ENCODE measurements at regions not wholly inside any gene's neighbourhood (a gene's known extent, or its start where the extent isn't known, plus 50 kb on each side); places are given as distances from the start of the nearest gene placed in this dataset.
A peak's percentile ranks its signal among the peaks of the same experiment; 100 is the strongest.

DNA sequence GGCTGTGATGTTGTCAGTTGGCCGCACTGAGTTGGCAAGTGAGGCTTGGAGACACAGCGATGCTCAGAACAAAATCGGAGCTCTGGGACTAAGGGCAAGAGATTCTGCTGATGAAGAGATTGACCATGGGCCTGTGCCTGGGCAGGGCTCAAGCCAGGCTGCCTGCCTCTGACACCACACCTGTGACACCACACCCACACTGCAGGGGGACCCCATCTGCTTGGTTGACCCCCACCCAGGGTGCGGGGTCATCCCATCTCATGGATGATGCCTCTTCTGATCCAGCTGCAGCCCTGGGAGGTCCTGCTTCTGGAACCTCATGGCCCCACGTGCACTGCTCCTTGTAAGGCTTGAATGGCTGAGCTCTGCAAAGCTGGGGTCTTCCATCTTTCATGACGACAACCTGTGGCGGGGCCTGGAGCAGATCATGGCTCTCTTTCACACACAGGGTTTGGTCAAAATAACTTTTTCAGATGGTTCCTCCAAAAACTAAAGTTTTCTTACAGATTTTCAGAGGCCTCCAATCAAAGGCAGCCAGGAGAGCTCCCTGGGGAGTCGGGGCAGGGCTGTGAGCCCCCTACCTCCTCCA lies 185.2 kb downstream of the GADD45G start:
- WGBS, 2 donors, result 95% methylated on average over 8 of the region's 8 CpGs
- Histone ChIP-seq H3K9ac (ENCODE audit: insufficient read depth in 1 of 2, low read length in 2 of 2) (no peak overlapping the region), H3K4me3 (no peak overlapping the region), H3K9me3 (ENCODE audit: control insufficient read depth in 4 of 4, insufficient read depth in 3 of 4, low read length in 3 of 4) (no peaks in the 10 kb centered on the region), H3K27ac (ENCODE audit: low read depth in 1 of 2, low read length in 1 of 2) (no peak overlapping the region), H3K36me3 (ENCODE audit: control insufficient read depth in 4 of 4, insufficient read depth in 4 of 4, low read length in 4 of 4) (no peaks in the 10 kb centered on the region), H3K4me1 (ENCODE audit: control insufficient read depth in 5 of 5, insufficient read depth in 5 of 5, low read length in 5 of 5) (peaks cover 0 to 9% (median 6%) of the 10 kb centered on the region in 5 donors), H3K27me3 (ENCODE audit: control insufficient read depth in 3 of 3, insufficient read depth in 3 of 3, low read length in 2 of 3) (no peaks in the 10 kb centered on the region)
- TF ChIP-seq CTCF (IDR thresholded peaks at IDR 0.05; ENCODE audit: control extremely low read depth, extremely low read depth), result no peak
- DNase-seq (no peak), ATAC-seq (ENCODE audit: insufficient read depth, low FRiP score) (no peak)

DNA sequence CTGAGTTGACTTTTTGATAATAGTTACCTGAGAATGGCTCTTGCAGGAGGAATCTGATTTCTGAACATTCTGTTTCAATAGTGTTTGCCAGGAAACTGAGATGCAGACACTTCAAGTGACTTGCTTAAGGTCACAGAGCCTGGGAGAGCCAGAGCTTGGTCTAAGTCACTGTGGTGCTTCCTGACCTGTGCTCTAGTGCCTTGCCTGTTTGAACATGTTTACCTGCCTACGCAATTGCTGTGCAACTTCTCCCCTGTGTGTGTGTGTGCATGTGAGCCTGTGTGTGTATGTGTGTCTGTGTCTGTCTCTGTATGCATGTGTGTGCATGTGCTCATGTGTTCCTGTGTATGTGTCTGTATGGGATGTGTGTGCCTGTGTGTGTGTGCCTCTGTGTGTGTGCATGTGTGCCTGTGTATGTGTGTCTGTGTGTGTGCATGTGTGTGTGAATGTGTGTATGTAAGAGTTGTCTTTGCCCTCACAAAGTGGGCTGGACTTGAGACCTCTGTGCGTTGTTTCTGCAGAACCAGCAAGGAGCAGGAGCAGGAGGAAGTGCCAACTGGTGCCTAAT lies 185.8 kb downstream of the GADD45G start:
- H3K9me3 ChIP-seq (ENCODE audit: control insufficient read depth in 4 of 4, insufficient read depth in 3 of 4, low read length in 3 of 4), result no peaks in the 10 kb centered on the region
- no peaks in the 10 kb centered on the region for H3K27me3 ChIP-seq (ENCODE audit: control insufficient read depth in 3 of 3, insufficient read depth in 3 of 3, low read length in 2 of 3)
- no peak for TF ChIP-seq CTCF (IDR thresholded peaks at IDR 0.05; ENCODE audit: control extremely low read depth, extremely low read depth)
- ATAC-seq (ENCODE audit: insufficient read depth, low FRiP score) (no peak), DNase-seq (no peak)
- H3K36me3 ChIP-seq (ENCODE audit: control insufficient read depth in 4 of 4, insufficient read depth in 4 of 4, low read length in 4 of 4), result no peaks in the 10 kb centered on the region
- H3K9ac ChIP-seq (ENCODE audit: insufficient read depth in 1 of 2, low read length in 2 of 2), result no peak overlapping the region
- WGBS, 2 donors, result 77 to 81% methylated on average over 2 of the region's 2 CpGs
- no peak overlapping the region for H3K27ac ChIP-seq (ENCODE audit: low read depth in 1 of 2, low read length in 1 of 2)
- H3K4me3 ChIP-seq, result no peak overlapping the region
- peaks cover 0 to 9% (median 6%) of the 10 kb centered on the region in 5 donors for H3K4me1 ChIP-seq (ENCODE audit: control insufficient read depth in 5 of 5, insufficient read depth in 5 of 5, low read length in 5 of 5)

DNA sequence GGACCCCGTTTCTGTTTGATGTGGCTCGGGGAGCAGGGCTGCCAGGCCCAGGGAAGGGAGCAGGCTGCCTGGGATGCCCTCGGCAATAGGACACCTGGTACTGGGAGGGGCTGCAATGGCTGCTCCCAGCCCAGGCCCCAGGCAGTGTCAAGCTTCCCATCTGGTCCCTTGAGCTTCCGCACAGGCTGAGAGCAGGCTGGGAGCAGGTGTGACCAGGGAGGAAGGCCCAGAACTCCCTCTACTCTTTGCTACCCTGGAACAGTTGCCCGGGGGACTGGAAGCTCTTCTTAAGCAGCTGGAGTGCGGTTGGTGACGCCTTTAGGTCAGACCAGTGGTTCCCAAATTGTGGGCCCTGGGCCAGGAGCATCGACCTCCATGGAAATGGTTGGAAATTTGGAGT lies 186.9 kb downstream of the GADD45G start:
- no peak overlapping the region for H3K4me3 ChIP-seq
- no peaks in the 10 kb centered on the region for H3K9me3 ChIP-seq (ENCODE audit: control insufficient read depth in 4 of 4, insufficient read depth in 3 of 4, low read length in 3 of 4)
- TF ChIP-seq CTCF (IDR thresholded peaks at IDR 0.05; ENCODE audit: control extremely low read depth, extremely low read depth), result no peak
- no peak overlapping the region for H3K27ac ChIP-seq (ENCODE audit: low read depth in 1 of 2, low read length in 1 of 2)
- H3K4me1 ChIP-seq (ENCODE audit: control insufficient read depth in 5 of 5, insufficient read depth in 5 of 5, low read length in 5 of 5), result peaks cover 0 to 3% (median 2%) of the 10 kb centered on the region in 5 donors
- 91 to 94% methylated on average over 8 of the region's 8 CpGs for WGBS, 2 donors
- no peaks in the 10 kb centered on the region for H3K36me3 ChIP-seq (ENCODE audit: control insufficient read depth in 4 of 4, insufficient read depth in 4 of 4, low read length in 4 of 4)
- no peak for ATAC-seq (ENCODE audit: insufficient read depth, low FRiP score)
- no peak overlapping the region for H3K9ac ChIP-seq (ENCODE audit: insufficient read depth in 1 of 2, low read length in 2 of 2)
- no peaks in the 10 kb centered on the region for H3K27me3 ChIP-seq (ENCODE audit: control insufficient read depth in 3 of 3, insufficient read depth in 3 of 3, low read length in 2 of 3)
- DNase-seq, result peak in 1 of 3 donors; percentile 24
